Esophagus mucosa (tissue), 1 donor: ENCODE measurements at regions not wholly inside any gene's neighbourhood (a gene's known extent, or its start where the extent isn't known, plus 50 kb on each side); places are given as distances from the start of the nearest gene placed in this dataset.

Experiments used
- ATAC-seq: fragments of 200-7000 bp; cut with Tn5 transposase; one replicate; pipeline ENCODE4 v1.9.1; 2020
- donor health status: DM: yes; HTN: yes; CAD: no.

DNA sequence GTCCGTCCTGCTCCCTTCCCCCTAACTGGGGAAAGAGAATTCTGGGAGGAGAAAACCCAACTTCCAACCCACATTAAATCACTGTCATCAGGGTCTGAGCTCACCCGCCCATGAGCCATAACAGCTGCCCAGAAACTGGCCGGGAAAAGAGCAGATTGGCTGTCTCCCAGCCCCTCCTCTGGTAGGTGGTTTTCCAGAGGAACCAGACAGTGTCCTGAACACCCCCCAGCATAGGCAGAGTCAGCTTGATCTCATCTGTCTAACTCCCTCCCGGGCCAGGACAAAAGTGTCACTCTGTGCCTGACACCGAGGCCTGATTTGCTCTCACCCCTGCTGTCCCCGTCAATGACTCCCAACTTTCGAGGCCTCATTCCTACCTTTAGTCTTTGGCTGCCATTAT is 197.0 kb downstream of the AXIN2 start:
- no peak for ATAC-seq

DNA sequence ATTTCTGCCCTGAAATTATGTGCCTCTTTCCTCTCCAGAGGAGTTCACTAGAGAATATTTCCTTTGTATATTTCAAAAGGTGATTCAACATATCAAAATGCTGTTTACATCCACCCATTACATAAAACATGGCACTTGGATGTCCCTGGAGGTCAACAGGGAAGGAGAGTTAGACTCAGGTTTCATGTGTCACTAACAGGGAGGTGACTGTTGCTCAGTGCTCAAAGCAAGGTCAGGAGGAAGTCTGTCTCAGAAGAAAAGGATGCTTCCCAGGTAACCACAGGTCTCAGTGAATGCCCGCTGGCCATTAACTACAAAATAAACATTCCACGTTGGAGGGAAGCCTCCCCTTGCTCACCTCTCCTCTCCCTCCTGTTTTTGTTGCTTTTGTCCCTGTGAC is 198.6 kb downstream of the AXIN2 start:
- ATAC-seq = no peak

DNA sequence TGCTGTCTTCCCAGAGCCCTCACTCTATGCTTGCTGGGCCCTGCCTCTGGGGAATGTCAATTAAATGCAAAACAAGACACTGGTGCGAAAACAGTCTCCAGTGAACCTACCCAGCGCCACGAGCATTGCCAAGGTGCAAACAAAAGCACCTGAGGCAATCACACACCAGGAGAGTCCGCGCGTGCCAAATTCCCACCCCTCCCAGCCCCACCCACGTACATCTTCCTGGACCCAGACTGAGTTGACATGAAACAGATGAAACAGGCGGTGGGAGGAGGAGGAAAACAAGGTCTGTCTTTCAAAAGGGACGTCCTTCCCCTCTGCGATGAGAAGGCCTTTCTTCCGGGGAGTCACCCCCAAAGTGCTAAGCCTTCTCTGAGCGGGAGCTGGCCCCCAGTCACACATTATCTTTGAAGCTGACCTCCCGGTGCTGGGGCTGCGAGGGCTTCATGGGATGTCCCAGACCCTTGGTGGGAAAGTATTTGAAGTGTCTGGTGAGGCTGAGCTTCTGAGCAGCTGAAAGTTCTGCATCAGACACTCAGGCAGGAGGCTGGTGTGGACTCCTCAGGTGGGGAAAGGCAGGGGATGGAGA is 200.4 kb downstream of the AXIN2 start:
- ATAC-seq = no peak

DNA sequence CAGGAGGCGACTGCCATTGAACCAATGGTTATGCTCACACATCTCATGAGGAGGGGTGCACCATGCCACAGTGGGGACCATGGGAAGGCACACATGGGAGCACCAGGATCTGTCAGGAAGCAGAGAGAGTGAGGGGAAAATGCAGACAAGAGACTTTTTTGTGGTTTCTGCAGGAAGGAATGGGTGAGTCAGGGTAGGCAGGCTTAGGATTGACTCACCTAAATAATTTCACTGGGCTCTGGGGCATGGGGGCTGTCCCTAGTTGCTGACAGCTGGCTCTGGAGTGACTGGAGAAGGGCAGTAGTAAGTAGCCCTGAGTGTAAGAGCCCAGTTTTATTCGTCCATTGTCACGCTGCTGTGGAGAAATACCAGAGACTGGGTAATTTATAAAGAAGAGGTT is 202.4 kb downstream of the AXIN2 start:
- ATAC-seq = peak; percentile 57

DNA sequence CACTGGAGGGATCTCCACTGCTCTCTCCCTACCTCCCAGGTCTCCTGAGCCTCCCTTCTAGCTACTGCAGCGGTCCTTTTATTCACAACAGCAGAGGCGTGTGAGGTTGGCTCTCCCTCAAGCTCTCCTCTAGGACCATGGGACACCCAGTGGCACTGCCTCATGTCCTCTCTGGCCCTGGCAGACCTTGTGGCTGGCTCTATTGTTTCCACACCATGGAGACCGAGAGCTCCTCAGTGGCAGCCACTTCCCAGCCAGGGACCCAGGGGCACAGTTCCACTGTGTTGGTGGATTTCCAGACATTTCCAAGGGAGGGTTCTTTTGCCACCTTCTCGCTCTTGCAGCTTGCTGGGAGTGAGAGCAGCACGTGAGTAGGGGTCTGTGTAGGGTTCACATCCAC is 204.9 kb downstream of the AXIN2 start:
- ATAC-seq = no peak

DNA sequence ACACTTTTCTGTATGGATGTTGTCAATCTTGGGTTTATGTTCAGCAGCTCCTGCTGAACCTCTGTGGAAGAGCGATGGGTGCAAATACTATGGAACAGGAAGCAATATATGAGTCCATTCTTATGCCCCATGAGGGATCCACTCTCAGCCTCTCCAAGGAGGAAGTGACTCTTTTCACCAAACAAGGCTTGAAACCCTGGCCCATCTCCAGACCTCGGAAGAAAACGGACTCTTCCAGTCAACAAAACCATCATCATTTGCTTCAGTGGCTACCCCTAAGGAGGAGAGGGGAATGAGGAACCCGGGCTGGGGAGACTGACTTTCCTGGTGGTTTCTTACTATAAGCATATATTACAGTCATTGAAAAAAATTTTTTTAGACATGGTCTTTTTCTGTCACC is 206.2 kb downstream of the AXIN2 start:
- ATAC-seq = no peak

DNA sequence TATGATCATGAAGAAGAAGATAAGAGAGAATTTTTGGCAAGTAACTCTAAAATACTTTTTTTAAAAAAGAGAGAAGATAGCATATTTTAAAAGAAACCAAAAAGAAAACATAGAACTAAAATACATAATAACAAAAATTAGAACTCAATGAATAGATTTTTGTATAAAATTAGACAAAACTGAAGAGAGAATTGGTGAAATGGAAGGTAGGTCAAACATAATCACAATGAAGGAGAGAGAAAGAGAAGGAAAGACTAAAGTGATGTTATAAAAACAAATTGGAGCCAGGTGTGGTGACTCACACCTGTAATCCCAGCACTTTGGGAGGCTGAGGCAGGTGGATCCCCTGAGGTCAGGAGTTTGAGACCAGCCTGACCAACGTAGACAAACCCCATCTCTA is 211.5 kb downstream of the AXIN2 start:
- ATAC-seq = no peak

DNA sequence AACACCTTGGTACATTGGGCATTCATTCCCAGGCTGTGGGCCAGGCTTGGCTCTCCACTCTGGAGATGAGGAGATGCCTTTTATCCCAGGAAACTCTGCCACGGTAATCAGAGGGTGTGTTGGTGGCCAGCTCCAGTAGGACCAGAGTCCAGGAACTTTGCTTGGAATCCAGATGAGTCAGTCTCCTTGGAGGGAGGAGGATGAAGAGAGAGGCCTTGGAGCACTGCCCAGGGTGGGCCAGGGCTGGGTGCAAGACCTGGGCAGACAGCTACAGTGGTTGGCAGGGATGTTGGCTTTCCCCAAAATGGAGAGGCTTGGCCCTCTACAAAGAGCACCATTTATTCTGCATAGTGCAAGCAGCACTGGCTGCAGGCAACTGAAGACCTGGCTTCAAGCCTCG is 209.0 kb downstream of the RGS9 start:
- ATAC-seq = no peak

DNA sequence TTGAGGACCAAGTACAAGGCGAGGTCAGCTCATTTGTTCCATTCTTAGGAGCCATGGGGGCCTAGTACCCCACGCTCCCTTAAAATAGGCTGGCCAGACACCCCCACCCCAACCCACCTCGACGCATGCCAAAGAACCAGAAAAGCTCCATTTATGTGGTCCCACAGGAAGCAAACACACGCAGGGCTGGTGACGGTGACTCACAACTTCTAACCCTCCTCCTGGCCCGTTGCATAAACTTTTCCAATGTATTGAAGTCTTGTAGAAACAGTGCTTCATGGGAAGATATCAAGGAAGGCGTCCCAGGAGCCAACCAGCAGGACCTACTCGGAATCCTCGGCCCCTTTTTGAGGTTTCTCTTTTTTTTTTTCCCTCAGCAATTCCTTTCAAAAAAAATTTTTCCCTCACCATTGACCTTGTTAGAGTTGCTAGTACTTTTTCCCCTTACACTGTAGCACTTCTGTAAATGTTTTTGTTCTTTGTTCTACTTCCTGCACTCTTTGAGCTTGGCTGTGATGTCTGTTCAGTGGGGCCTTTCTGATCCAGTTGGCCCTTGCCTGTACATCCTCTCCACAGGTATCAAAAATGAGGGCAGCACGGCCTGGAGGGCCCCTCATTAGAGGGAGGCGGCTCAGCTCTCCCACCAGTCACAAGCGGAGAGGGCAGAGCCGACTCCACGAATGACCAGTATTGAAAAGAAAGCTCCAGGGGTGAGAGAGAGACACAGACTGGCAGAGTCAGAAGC is 208.3 kb downstream of the RGS9 start:
- ATAC-seq = no peak

DNA sequence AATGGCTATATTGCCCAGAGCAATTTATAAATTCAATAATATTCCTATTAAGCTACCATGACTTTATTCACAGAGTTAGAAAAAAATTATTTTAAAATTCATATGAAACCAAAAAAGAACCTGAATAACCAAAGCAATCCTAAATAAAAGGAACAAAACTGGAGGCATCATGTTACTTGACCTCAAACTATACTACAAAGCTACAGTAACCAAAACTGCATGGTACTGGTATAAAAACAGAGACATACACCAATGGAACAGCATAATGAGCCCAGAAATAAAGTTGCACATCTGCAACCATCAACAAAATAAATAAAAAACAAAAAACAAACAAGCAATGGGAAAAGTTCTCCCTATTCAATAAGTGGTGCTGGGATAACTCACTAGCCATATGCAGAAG is 203.2 kb downstream of the RGS9 start:
- ATAC-seq = no peak

DNA sequence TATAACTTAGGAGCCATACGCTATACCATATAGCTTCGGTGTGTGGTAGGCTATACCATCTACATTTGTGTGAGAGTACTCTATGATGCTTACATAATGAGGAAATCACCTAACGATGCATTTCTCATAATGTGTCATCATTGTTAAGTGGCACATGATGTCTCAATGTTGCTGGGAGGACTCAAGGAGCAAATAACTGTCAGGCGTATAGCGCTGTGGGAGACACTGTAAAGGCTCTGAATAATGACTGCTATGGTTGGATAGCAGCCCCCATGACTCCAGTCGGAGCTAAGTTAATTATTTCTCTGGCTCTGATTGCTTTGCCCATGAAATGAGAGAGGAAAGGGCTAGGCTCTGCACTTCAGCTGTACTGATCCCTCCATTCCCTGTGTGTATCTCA is 197.2 kb downstream of the RGS9 start:
- ATAC-seq = no peak

DNA sequence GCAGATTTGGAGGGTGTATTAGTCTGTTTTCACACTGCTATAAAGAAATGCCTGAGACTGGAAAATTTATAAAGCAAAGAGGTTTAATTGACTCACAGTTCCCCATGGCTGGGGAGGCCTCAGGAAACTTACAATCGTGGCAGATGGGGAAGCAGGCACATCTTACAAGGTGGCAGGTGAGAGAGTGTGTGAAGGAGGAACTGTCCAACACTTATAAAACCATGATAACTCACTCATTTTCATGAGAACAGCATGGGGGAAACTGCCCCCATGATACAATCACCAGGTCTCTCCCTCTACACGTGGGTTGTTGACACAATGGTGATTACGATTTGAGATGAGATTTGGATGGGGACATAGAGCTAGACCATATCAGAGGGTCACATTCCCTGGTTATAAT is 195.6 kb downstream of the RGS9 start:
- ATAC-seq = no peak

DNA sequence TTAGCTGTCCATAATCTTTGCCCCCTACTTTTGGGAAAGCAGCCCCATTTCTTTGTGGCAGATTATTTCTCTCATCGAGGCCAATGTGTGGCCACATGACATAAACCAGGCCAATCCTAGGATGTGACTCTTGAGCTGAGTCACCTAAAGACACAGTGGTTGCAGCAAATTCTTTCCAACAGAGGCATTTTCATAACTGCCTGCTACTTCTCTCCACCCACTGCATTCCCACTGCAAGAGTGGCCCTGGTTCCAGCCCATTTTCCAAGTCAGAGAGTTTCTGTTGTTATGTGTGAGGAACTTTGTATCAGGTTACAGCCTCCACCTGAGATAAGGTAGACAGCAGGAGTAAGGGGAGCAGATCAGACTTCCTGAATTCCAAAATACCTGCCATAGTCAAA is 195.2 kb downstream of the RGS9 start:
- ATAC-seq = no peak

DNA sequence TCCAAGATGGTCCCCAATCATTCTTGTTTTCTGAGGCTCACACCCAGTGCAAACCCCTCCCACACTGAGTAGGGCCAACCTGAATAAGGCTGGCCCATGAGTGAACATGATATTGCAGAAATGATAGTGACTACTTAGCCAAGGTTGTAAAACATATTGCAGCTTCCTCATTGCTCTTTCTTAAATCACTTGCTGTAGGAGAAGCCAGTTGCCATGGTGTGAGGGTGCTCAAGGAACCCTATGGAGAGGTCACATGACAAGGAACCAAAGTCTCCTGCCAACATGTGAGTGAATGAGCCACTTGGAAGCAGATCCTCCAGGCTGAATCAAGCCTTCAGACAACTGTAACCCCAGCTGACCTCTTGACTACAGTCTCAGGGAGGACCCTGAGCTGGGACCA is 191.4 kb downstream of the RGS9 start:
- ATAC-seq = no peak

DNA sequence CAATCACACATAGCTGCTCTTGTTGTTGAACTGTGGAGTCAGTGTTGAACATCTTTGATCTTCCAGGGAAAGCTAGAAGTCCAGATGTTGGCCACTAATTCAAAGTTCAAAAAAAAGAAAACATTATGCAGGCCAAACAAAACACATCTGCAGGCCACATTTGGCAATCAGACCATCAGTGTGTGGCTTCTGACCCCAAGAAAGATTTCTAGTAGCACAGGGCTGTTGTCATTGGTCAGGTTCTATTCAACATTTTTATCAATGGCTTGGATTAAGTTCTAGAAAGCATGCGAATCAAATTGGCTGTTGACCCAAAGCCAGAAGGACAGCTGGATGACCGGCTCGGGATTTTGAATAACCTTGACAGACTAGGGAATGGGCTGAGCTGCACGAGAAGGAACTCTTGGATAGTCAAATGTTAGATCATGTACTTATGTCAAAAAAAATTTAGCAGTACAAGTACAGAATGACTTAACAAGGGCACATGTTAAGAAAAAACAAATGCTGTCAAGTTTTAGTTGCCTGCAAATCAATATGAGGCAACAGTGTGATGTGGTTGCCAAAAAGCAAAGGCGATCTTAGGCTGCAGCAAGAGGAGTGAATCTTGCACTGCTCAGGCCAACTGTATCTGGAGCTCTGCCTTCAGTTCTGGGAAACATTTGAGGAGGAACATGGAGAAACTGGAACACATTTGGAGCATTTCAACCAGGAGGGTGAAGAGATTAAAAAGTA is 187.6 kb downstream of the RGS9 start:
- no peak for ATAC-seq

DNA sequence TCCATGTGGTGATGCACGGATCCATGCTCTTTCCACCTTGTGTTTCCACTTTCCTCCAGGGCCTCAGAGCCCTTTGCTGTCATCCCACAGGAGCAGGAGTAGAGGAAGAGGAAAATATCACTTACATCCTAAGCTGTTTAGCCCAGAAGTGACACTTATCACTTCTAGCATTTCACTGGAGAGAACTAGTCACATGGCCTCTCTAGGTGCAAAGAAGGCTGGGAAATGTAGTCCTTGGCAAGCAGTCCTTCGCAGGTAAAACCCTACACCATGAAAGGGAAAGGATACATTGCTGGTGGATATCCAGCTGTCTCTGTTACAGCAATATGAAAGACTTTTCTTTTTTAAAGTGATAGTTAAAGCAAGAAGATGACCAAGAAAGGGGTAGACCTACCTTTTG is 185.9 kb downstream of the RGS9 start:
- ATAC-seq = no peak

DNA sequence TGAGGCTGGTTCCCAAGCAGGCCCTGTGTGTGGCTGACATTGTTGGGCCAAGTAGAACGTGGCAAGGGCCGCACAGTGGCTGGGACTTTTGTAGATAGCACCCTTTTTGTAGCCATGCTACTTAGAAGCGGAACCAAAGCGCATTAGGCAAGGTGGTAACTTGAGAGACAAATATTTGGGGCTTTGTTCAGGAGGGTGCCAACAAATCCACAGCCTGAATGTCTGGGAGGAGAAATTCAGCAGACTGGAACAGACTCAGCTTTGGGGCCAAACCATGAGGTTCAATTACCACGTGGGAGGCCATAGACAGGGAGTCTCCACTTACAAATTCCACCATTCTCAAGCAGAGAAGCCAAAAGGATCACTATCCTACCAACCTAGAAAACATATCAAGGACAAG is 183.7 kb downstream of the RGS9 start:
- no peak for ATAC-seq

DNA sequence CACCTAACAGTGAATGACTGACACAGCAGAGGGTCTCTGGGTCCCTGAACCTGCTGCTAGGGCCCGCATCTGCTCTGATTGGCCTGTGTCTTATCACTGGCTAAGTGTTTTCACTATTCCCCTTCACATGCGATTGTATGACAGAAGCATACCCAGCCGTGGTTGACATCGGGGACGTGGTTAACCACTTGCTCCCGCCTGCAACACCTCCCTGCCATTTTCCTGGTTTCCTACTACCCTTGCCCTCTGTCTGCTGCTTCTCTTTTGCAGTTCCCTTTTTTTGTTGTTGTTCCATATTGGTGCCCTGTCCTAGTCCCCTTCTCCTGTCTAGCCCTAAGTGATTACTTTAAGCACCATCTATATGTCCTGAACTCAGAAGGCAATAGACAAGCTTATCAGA is 177.0 kb downstream of the RGS9 start:
- no peak for ATAC-seq

DNA sequence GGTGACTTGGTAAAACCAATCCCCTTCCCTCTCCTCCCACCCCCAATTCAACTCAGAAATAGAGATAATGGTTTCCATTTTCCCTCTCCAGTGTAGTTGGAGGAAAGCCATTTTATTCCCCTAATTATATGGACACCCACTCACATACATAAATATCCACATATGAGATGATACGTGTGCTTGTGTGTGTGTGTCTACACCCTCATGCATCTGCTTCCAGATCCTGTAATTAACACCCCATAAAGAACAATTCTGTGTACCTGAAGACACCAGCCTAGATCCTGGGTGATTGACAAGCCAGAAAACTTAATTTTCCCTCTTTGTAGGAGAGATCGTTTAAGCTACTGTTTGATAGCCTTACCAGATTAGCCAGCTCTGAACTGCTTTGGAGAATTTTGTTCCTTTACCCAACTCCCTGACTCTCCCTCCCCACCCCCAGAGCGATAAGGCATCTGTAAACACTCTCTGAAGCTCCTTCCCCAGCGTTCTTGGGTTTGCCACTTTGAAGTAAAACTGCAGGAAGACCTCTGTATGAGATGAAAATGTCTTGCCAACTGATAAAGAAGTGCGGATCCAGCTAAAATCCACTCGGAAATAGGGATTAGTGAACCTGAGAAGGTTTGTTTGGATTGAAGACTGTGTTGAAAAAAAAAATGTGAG is 175.7 kb downstream of the RGS9 start:
- no peak for ATAC-seq

DNA sequence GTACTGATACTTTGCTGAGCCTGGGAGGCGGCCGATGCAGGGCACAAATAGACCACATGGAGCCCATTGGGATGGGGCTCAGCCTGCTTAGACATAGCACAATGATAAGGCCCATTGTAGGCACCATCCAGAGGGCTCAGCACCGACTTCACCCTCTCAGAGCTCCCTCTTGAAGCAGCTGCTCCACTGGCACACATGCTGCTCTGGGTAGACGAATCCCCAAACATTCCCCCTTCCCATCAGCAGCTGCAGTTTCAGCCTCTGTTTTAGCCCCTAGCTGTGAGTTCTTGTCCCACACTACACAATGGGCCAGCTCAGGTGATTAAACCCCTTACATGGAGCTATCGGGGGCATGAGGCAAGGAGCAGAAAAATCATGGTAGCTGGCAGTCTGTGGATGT is 174.1 kb downstream of the RGS9 start:
- no peak for ATAC-seq

DNA sequence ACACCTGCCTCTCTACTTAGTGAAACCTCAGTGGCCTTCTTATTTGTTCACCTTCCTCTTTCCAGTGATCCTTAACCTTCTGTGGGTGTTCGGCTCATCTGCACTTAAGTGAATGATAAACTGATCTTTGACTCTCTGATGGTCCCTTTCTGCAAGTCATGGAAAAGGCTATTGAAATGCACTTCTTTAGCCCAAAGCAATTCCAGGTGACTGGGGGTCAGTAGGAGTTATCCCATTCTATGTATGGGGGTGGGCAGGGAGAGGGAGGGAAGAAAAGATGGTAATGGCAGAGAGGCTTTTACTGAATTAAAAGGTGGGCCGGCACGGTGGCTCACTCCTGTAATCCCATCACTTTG is 170.8 kb downstream of the RGS9 start:
- no peak for ATAC-seq

DNA sequence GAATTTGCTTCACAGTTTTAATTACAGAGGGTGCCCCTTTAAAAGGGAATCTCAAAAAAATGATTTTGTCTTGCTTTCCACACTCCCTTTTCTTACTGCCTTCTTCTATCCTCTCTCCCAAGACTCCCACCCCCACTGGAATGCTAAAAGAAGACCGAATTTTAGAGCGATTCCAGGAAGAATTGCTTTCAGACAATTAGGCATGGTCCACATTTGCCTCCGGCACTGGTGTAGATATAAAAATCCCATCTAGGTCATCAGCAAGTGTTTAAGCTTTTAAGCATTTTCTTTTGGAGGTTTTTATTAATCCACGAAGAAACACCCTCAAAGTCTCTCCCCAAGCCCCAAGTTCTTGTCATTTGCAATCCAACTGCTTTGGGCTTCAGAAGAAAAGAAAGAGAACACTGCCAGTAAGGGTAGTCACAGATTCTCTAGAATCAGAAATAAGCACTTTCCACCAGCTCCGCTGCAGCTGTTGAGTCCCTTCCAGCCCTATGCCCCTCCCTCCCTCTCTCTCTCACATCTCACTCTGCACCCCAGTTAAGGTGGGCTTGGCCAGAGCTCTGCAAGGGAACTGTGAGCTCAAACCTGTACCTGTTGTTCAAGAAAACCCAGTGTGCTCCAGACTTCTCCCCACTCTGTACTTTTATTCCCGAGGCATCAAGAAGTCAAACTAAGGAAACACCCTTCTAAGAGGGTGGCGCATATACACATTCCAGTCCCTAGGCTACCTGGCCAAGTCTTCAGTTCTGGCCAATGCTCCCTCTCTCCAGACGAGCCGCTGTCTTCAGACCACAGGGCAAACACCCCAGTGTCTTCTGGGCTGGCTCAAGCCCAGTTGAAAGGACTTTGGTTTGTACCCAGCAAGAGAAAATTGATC is 170.2 kb downstream of the RGS9 start:
- ATAC-seq = no peak

DNA sequence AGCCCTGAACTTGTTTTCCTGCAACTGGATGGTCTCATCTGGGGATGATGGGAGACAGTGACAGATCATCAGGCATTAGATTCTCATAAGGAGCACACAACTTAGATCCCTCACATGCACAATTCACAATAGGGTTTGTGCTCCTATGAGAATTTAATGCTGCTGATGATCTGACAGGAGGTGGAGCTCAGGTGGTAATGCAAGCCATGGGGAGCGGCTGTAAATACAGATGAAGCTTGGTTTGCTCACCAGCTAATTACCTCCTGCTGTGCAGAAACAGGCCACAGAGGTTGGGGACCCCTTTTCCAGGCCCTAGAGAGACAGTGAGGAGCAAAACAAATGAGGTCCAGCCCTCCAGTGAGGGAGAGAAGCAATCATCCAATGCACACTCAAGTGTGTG is 168.6 kb downstream of the RGS9 start:
- no peak for ATAC-seq
